LHCN-M2 (cell line): ENCODE measurements at regions not wholly inside any gene's neighbourhood (a gene's known extent, or its start where the extent isn't known, plus 50 kb on each side); places are given as distances from the start of the nearest gene placed in this dataset.
A peak's percentile ranks its signal among the peaks of the same experiment; 100 is the strongest.

ENCODE experiments used
- DNase-seq: peaks from one replicate; pipeline ENCODE4 v3.0.0-alpha.2; 2012; ENCODE audit warnings: low read depth

DNA sequence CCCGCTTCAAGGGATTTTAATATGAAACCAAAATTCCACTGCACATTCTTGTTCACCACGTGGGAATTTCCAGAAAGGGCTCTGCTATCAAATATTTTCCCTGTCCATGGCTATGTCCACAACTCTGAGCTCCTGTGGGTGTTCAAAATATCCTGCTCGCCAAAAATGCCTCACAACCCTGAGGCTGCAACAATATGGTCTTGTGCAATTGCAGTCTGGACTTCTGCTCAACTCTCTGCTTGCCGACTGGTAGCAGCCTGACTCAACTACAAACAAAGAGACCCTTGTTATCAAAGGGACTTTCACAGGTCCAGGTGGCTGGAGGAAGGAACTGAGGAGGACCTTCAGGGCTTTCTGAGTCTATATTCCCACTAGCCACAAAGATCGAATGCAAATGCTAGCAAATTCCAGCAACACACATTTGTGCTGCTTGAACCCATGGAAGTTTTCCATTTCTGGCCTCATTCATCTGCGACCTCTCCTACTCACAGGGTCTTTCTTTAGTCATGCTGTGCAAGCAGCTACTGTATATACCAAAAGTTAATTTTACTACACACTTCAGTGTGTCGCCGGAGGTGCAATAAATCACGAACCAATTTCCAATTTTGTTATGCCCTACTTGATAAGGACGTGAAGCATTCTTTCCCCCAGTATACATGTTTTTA is 169.2 kb upstream of the SLC30A5 start:
- DNase-seq, result peak; percentile 2

DNA sequence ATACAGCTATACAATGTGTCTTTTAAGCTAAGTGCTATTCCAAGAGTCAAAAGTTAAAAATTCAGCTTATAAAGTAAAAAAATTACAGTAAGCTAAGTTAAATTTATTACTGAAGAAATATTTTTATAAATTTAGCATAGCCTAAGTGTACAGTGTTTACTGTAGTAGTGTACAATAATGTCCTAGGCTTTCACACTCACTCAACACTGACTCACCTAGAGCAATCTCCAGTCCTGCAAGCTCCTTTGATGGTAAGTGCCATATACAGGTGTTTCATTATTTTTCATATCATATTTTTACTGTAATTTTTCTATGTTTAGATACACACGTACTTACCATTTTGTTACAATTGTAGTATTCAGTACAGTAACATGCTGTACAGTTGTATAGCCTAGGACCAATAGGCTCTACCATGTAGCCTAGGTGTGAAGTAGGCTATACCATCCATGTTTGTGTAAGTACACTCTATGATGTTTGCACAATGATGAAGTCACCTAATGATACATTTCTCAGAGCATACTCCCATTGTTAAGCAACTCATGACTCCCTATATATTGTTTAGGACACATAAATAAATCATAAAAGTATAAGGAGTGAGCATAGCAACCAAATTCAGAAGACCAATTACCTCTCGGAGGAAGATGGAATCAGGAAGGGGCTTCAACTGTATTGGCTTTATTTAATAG is 165.1 kb upstream of the SLC30A5 start:
- DNase-seq, result no peak

DNA sequence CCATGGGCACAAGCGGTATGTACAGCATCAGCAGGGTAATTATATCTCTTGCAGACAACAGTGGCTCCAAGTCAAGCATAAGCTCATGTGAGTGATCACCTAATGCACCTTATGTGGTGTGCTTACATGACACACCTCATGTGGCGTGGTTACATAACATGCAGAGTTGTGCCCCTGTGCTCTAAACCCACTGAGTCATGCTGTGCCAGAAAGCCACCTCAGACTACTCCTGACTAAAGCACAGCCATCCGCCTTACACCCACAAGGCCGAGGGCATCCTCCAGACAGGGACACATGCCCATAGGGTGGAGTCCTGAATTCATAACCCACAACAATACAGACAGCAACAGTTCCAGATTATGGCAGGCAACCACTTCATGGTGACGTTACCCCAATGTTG is 163.7 kb upstream of the SLC30A5 start:
- no peak for DNase-seq

DNA sequence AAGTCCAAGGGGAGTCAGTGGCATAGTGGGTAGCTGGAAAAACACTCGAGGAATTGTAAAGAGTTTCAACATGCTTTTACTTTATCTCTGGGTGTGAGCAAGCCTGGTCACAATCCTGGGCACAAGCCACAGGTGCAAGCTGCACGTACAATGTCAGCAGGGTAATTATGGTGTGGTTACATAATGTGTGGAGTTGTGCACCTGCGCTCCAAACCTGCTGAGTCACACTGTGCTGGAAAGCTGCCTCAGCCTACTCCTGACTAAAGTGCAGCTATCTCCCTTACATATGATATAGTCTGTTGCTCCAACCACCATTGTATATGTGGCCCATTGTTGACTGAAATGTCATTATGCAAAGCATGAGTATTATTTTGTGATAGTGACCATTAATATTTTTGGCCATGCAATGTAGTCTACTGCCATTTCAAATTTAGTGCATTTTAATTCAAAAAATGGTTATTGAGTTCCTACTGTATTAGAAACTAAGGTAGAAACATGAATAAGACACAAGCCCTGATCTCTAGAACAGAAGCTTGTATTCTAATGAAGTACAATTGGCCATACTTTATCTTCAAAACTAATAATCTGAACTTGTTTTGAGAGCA is 160.9 kb upstream of the SLC30A5 start:
- DNase-seq, result peak; percentile 29

DNA sequence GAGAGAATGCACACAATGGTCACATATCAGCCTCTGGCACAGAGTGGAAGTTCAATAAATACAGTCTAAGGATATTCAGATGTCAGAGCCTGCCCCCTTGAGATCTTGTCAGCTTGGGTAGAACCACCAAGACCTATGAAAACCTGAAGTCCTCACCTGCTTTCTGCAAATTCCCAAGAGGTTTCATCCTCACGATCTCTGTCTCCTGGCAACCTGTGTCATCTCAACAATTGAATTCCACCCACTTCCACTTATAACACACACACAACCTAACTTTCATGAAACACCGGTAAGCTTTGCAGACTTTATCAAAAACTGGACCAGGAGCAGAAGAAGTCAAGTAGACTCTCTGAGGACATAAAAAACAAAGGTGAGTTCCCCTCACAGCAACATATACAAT is 151.6 kb upstream of the SLC30A5 start:
- no peak for DNase-seq

DNA sequence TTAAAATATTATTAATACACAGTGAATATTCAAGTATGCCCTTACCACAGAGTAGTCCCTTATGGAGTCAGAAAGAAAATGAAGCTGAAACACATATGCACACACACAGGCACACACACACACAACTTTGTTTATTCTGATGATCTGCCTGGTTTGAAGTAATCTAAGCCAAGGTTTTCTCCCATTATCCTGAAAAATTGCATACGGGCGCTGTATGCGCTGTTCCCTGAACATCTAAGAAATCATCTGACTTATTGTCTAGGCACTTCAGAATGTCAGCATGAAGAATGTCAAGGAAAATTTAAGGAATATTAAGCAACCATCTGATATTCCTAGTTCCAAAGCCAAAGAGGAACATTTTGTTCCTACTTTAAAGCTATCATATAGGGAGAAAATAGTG is 147.1 kb upstream of the SLC30A5 start:
- DNase-seq, result no peak

DNA sequence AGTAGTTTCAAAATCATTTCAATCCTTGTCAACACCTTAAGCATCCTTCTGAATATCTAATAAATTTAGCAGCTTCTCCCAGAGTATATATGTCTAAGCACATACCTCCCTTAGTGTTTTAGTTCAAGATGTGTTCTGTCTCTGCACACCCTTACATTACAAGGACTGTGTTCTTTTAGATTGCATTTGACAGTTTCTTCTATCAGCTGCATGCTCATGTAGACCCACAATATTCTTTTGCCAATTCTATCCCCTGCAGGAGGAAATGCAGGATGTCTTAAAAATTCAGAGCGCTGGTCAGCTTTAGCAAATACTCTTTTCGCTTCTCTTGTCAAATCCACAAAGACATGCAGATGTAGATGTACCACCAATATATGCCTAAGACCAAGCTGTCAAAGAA is 145.8 kb upstream of the SLC30A5 start:
- DNase-seq, result no peak

DNA sequence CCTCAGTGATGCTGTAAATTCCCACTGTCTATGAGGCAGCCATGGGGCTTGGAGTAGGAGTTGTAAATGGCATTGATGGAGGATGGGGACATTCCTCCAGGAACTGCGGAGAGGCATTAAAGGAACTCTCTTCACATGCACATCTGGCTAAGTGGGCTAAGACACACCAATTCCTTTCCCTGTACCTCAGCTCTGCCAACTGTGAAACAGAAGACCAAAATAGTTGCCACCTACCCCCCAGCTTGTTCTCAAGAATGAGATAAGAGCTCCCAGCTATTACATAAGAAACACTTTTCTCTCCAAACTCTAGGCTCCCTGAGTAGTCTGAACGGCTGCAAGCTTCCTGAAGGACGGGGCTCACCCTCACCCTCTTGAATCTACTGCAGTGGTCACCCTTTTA is 144.6 kb upstream of the SLC30A5 start:
- DNase-seq, result no peak

DNA sequence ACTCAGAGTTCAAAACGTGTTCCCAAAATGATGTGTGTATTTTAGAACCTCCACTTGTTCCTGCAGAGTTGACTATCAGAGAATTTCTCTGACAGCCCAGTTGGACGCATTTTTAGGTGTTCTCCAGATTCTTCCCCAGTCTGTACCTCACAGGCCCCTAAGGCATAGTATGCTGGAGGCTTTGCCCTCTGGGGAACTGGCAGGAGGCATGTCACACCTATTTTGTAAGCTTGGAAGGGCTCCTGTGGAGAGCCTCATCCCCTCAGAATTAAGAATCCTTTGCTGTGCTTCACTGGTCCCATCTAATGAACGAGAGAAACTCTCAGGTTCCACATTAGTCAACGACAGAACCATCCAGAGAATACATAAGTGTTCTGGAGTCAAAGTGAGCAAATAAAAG is 144.1 kb upstream of the SLC30A5 start:
- DNase-seq, result no peak

DNA sequence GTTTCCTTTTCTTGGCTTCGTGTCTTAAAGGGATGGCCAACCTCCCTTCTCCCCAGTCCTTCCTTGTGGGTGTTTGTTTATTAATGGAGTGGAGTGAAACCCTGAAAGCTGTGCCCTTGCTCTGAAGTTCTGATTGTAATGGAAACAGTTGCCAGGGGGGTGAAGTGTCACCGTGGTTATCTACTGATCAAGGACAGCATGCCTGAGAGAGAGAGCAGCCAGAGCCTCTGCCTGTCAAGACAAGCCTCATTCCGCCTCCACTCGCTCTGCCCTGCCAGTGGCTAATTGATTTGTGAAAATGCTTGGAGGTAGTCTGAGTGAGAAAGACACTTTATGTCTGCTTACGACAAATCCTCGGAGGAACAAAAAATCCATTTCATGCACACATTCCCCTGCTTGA is 143.7 kb upstream of the SLC30A5 start:
- no peak for DNase-seq

DNA sequence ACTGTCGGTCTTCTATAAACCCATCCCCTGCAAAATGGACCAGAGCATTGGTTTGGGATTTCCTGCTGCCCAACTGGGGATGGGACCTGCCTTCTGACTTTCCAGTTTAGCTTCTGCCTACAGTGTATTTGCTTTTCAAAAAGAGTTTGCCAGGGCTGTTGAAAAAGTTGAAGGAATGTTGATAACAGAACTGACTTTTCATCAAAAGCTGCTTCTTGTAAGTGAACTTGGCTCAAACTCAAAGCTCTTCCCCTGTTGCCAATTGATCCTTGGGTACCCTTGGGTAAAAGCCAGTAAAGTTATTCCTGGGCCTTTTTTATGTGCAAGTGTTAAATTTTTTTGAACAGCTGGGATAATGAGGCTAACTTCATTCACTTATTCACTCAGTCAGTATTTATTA is 142.9 kb upstream of the SLC30A5 start:
- DNase-seq, result no peak

DNA sequence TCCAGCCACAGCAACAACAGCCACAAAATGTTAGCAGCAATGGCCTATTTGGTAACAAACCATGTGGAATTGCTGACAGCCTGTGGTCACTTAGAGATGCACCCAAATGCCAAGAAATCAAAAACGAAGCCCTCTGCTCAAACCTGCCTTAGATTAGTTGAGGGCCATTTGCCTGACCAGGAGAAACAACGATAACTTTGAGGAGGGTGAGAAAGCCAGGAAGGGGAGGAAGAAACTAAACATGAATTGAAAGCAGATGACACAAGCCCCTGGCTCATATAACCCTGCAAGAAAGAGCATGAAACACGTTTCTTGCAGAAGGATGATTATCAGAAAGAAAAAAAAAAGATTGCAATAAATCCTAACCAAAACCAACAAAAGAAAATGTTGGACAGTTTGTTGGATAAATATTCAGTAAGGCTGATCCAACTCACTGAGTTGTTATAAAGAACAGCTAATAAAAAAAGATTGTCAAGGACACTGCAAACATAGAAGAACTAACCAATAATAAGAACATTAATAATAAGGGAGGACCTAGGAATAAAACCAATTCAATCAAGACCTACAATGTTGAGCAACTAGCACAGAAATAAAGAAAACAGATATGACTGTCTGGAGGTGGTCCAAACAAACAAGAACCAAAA is 140.5 kb upstream of the SLC30A5 start:
- no peak for DNase-seq

DNA sequence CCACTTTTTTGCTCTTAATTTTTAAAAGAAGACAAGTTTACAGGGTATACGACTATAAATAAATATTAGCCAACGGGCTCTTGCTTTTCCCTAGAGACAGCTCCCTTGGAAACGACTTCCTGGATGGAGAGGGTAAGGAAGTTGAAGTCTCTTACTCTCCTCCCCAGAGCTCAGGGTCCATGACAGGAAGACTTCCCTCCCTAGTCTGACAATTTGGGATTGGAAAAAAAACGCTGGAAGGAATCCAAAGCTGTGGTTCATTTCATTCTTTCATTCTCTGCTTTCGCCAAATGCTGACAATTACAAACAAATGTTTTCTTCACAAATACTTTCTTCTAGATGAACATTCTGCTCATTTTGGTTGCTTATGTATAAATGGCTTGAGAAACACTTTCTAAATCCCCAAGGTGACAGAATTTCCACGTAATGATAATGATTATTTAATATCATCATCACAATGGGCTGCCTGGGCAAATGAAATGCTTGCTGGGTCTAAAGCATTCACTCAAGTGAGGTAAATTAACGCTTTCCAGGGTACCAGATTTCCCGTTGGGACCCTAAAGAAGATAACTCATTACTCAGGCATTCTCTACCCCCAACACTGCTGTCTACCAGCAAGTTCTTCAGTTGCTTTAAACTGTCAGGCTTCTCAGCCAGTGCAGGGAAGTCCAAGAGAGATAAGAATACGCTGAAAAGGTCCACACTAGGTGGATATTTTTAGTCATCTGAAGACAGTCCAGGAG is 139.8 kb upstream of the SLC30A5 start:
- no peak for DNase-seq

DNA sequence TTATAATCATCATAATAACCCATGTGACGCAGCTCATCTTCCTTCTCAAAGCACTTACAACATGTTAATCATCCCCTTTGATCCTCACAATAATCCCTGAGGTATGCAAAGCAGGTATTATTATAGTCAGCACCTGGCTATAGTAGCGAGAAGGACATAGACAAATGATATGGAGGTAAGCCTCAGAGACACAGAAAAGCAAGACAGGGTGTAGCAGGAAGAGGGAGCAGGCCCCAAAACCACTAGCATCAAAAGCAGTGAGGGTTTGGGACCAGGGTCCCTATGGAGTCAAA is 139.2 kb upstream of the SLC30A5 start:
- no peak for DNase-seq

DNA sequence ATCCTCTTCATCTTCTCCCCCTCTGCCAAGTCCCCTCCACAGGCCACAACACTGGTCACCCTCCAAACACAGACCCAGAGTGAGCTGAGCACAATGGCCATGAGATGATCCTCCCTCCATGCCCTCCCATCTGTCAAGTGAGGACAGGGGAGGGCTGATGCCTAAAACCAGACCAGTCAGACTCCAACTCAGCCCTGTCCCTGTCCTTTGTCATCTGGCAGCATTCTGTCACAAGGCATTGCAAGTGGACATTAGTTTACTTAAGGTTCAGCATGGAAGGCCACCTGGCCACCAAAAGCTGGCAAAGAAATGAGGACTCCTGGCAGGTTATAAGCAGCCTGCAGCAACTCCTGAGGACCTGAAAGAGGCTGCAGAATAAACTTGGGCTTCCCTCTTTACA is 136.2 kb upstream of the SLC30A5 start:
- DNase-seq, result no peak

DNA sequence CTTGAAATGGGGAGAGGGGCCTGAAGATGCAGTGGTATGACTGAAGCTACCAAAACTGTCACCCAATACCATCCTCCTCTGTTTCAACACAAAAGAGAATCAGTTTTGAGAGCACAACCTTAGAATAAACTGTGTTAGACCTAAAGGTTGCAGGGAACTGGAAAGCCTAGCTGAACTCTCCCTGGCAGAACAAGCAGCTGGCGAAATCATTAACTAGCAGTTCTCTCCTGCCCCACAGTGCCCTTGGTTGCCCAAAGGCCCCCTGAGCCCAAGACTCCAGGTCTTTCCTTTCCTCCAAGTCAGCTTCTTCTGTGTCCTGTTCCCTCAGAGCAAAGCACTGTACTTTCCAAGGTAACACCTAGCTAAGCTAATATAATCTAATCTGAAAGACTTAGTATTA is 135.4 kb upstream of the SLC30A5 start:
- DNase-seq, result no peak

DNA sequence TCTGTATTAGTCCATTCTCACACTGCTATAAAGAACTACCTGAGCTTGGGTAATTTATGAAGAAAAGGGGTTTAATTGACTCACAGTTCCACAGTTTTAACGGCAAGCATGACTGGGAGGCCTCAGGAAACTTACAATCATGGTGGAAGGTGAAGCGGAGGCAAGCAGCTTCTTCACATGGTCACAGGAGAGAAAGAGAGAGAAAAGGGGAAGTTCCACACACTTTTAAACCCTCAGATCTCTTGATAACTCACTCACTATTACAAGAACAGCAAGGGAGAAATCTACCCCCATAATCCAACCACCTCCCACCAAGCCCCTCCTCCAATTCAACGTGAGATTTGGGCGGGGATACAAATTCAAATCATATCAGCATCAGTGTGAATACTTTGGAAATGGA is 133.4 kb upstream of the SLC30A5 start:
- DNase-seq, result no peak

DNA sequence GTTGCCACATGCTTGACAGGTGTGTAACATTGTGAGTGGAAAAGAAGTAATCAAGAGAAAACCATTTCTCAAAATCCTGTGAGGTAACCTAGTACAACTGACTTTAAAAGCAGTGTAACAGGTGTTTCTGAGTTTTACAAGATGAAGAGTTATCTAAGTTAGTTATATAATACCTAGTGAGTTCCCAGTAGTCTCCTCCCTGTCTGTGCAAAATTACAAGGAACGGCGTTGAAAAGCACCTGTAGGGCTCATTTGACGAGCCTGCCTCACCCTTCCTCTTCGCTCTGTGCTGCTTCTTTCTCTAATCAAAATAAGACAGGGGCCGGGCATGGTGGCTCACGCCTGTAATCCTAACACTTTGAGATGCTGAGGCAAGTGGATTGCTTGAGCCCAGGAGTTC is 132.9 kb upstream of the SLC30A5 start:
- DNase-seq, result no peak

DNA sequence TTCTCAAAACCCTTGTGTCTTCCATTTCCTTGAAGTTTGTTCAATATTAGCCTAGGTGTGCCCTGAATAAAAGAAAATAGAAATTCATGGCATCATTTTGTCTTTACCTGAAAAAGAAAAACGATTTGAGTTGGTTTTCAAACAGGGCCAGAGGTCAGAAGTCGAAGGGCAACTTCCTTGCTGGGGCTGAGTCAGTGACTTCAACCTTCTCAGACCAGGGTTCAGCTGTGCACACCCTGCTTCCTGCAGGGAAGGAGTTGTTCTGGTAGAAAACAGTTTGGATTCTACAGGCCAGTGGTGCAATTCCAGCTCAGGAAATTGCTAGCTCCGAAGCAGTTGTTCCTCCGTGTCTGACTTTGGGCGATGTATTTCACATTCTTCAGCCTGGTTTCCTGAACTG is 132.1 kb upstream of the SLC30A5 start:
- no peak for DNase-seq

DNA sequence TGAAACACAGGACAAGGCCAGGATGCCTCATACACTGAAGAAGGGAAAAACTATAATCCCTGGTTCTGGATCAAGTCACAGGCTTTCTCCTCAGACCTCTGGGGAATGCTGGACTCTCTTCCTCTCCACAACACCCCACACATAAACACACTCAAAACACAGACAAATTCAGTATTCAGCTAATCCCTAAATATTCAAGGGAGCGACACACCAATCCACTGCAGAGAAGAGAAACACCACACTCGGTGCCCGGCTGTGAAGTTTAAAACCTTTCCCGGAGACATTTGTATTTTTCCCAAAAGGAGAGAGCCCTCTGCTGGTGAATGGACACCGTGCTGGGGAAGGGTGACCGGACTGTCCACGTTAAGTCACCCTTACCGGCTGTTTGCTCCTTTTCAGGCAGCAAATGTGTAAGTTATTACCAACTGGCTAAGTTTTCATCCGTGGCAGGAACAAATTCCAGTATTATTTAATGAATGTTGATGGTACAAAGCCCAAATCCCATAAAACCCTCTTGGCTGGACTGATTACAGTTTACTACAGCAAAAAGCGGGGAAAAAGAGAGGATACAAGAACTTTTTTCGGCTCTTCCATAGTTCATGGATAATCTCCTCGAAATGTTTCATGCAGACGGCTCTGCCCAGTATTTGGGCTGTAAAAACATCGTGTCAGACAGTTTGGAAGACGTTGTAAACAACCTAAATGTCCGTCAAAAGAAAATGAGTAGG is 130.9 kb upstream of the SLC30A5 start:
- DNase-seq, result peak; percentile 56

DNA sequence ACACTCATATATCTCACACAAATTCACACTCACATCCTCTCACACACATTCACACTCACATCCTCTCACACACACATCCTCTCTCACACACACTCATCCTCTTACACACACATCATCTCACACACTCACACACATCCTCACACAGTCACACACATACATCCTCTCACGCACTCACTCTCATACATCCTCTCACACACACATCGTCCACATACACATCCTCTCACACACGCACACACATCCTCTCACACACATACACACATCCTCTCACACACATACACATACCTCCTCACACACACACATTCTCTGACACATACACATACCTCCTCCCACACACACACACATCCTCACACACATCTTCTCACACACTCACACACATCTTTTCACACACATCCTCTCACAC is 129.1 kb upstream of the SLC30A5 start:
- no peak for DNase-seq

DNA sequence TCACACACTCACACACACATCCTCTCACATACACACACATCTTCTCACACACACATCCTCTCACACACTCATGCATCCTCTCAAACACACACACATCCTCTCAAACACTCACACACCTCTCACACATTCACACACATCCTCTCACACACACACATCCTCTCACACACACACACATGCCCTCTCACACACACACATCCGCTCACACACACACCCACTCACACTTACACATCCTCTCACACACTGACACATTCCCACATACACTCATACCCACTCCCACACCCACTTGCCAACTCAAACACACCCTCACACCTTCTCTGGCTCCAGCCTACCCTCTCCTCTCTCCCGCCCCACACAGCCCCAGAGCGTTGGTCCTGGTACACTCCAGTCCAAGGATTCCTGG is 127.9 kb upstream of the SLC30A5 start:
- no peak for DNase-seq
